KOPT-K1 (cell line): ENCODE measurements at regions not wholly inside any gene's neighbourhood (a gene's known extent, or its start where the extent isn't known, plus 50 kb on each side); places are given as distances from the start of the nearest gene placed in this dataset.
"Not testable (repeated sequence)": the region's sequence is repeated elsewhere in the genome, so short reads cannot be mapped to it uniquely, and the experiment has no call there.

Source experiments
- H3K27ac ChIP-seq: fragments of 200-600 bp; sonication (generic); 2 replicates; pipeline ENCODE4 v1.5.1; 2016; ENCODE audit warnings: antibody characterized with exemption, mild to moderate bottlenecking, low read depth, low read length; ENCODE audit not compliant: poor library complexity, severe bottlenecking
- H3K36me3 ChIP-seq: fragments of 200-600 bp; sonication (generic); 2 replicates; pipeline ENCODE4 v1.5.1; 2017; ENCODE audit warnings: antibody characterized with exemption, mild to moderate bottlenecking, low read length, moderate library complexity; ENCODE audit not compliant: insufficient read depth
- H3K9me3 ChIP-seq: fragments of 200-600 bp; sonication (generic); 2 replicates; pipeline ENCODE4 v1.5.1; 2017; ENCODE audit warnings: antibody characterized with exemption, low read length, mild to moderate bottlenecking; ENCODE audit not compliant: insufficient read depth, poor library complexity, severe bottlenecking

DNA sequence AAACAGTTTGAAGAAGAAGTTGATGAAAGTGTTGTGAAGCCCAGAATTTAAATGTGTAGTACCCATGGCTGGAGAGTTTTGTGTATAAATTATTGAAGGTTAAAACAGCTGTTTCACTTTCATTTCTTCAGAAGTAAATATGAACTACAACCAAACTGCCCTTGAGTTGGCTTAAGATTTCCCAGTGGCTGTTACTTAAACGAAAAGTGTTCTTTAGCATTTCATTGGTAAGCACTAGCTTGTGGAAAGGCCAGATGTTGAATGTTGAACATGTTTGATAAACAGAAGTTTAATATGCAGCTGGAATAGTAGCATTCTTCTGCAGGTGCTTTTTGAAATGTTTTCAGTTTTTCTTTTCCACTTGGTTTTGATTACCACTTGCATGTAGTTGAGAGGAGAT, 83.2 kb upstream of the TNRC6B start:
- no peaks in the 10 kb centered on the region for H3K9me3 ChIP-seq
- peak overlapping the region; percentile 54 for H3K27ac ChIP-seq
- no peaks in the 10 kb centered on the region for H3K36me3 ChIP-seq

GRCh38 chr22:40099887-40100286, 77.8 kb upstream of the TNRC6B start:
- H3K36me3 ChIP-seq, H3K27ac ChIP-seq, H3K9me3 ChIP-seq: not testable (repeated sequence)

DNA sequence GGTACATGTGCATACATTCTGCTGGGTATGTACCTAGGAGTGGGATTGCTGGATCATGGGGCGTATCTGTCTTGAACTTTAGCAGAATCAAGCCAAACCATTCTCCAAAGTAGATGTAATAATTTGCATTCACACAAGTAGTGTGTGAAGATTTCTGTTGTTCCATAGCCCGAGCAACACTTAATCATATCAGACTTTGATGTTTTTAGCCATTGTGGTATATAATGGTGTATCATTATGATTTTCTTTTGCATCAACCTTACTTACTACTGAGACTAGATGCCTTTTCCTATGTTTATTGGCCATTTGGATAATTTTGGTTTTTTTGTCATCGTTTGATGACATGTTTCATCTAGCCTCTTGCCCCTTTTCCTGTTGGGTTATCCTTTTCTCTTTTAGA, 72.0 kb upstream of the TNRC6B start:
- Histone ChIP-seq H3K27ac (no peak overlapping the region), H3K9me3 (no peaks in the 10 kb centered on the region), H3K36me3 (no peaks in the 10 kb centered on the region)

- Histone ChIP-seq H3K27ac (peak overlapping the region; percentile 79), H3K9me3 (no peaks in the 10 kb centered on the region), H3K36me3 (no peaks in the 10 kb centered on the region)
Observed at GRCh38 chr22:40107244-40107643, 70.5 kb upstream of the TNRC6B start.

- Histone ChIP-seq H3K27ac (peak overlapping the region; percentile 79), H3K9me3 (no peaks in the 10 kb centered on the region), H3K36me3 (no peaks in the 10 kb centered on the region)
Observed at GRCh38 chr22:40107851-40108378, 69.8 kb upstream of the TNRC6B start.

DNA sequence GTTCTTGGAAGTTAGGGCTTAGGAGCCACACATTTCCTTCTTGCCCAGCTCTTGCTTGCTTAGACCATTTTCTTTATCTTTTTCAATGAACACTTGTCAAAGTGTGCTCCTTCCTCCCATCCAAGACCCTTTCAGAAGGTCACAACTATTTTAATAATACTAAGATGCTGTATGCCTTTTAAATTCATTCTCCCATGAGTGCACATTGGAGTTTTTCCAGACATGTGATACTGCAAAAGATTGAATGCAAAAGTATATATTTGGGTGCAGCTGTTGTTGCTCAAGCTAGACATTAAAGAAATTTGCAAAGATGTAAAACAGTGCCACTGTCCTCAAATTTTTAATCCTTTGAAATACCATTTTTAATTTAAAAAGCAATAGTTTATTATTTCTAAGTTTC, 69.3 kb upstream of the TNRC6B start:
- Histone ChIP-seq H3K27ac (peak overlapping the region; percentile 79), H3K9me3 (no peaks in the 10 kb centered on the region), H3K36me3 (no peaks in the 10 kb centered on the region)

- H3K9me3 ChIP-seq, H3K27ac ChIP-seq, H3K36me3 ChIP-seq: not testable (repeated sequence)
Observed at GRCh38 chr22:40108926-40109325, 68.8 kb upstream of the TNRC6B start.

GRCh38 chr22:40111451-40111850, 66.3 kb upstream of the TNRC6B start:
- no peaks in the 10 kb centered on the region for H3K9me3 ChIP-seq
- H3K36me3 ChIP-seq = no peaks in the 10 kb centered on the region
- H3K27ac ChIP-seq = peak overlapping the region; percentile 14

- Histone ChIP-seq H3K27ac (no peak overlapping the region), H3K36me3 (no peaks in the 10 kb centered on the region)
Observed at GRCh38 chr22:40112595-40112994, 65.1 kb upstream of the TNRC6B start.

DNA sequence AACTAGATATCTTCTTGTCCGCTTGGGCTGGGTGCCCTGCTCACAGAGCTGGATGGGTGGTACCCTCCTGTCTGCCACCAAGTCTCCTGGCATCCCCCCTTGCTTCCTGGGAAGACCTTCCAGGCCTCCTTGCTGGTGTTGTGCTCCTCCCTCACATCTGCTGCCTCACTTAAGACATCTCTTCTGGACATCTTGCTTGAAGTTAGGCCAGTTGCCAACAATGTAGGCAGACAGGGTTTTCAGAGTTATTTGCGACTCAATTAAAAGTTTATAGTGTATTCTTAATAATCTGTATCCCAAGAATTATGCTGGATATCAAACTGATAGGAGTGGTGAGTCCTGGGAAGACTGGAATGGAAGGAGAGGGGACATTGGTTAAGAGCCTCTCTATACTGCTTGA, 64.0 kb upstream of the TNRC6B start:
- Histone ChIP-seq H3K27ac (no peak overlapping the region), H3K9me3 (no peaks in the 10 kb centered on the region), H3K36me3 (no peaks in the 10 kb centered on the region)

More at GRCh38 chr22:40112595-40112994, 65.1 kb upstream of the TNRC6B start:
- no peaks in the 10 kb centered on the region for H3K9me3 ChIP-seq

DNA sequence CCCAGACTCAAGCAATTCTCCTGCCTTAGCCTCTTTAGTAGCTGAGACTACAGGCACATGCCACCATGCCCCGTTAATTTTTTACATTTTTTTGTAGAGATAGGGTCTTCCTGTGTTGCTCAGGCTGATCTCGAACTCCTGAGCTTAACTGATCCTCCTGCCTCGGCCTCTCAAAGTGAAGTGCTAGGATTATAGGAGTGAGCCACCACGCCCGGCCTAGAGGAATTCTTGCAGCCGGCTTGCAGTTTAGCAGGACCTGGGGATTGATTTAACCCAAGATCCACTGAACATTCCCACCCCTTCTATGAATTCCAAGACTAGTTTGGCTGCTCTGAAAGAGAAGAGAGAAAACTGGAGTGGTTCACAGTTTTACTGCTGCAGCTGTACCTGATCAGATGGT, 63.3 kb upstream of the TNRC6B start:
- Histone ChIP-seq H3K9me3 (no peaks in the 10 kb centered on the region), H3K36me3 (no peaks in the 10 kb centered on the region), H3K27ac (peak overlapping the region; percentile 16)

GRCh38 chr22:40116496-40117200, 61.1 kb upstream of the TNRC6B start:
- H3K27ac ChIP-seq = peak overlapping the region; percentile 60
- H3K36me3 ChIP-seq = no peaks in the 10 kb centered on the region
- H3K9me3 ChIP-seq = no peaks in the 10 kb centered on the region

- Histone ChIP-seq H3K9me3 (no peaks in the 10 kb centered on the region), H3K27ac (no peak overlapping the region)
Observed at GRCh38 chr22:40118979-40119378, 58.7 kb upstream of the TNRC6B start.

DNA sequence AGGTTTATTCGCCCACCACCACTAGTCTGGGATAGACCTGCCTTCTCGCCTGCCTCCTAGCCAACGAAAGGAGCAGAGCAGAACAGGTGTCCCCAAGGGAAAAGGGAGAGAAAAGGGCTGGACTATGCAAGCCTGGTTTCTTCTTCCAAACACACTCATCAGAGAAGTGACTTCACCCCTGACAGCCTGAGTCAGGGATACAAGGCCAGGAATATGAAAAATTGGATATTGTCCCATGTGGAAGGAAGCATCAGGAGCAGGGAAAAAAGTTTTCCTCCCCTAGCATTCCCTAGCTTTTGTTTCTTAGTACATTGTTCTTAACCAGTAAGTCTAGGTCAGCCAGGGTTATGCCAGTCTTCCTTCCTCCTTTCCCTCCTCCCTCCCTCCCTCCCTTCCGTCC, 56.9 kb upstream of the TNRC6B start:
- H3K36me3 ChIP-seq = no peaks in the 10 kb centered on the region
- peak overlapping the region; percentile 49 for H3K27ac ChIP-seq

More at GRCh38 chr22:40118979-40119378, 58.7 kb upstream of the TNRC6B start:
- H3K36me3 ChIP-seq = no peaks in the 10 kb centered on the region

GRCh38 chr22:40121461-40121860, 56.3 kb upstream of the TNRC6B start:
- Histone ChIP-seq H3K27ac (peak overlapping the region; percentile 49), H3K9me3 (no peaks in the 10 kb centered on the region), H3K36me3 (no peaks in the 10 kb centered on the region)

More for the DNA sequence above, 56.9 kb upstream of the TNRC6B start:
- H3K9me3 ChIP-seq = no peaks in the 10 kb centered on the region

DNA sequence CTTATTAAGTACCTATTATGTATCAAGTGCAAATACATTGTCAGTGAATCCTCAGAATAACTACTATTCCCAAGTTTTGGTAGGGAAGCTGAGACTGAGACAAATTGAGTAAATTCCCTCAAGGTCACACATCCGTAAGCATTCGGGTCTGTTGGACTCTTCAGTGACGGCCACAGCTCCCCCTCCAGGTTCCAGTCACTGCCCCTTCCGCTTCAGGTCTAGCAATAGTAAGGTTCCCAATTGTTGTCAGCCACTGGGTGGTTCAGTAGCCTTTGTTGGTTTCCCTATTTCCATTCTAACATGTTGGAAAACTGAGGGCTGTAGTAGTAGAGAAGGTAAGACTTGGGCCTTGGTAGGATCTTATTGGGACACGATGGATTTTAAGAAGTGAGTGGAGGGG, 54.9 kb upstream of the TNRC6B start:
- H3K36me3 ChIP-seq = no peaks in the 10 kb centered on the region
- H3K9me3 ChIP-seq = no peaks in the 10 kb centered on the region
- no peak overlapping the region for H3K27ac ChIP-seq
